Panc1 (cell line): ENCODE measurements at regions not wholly inside any gene's neighbourhood (a gene's known extent, or its start where the extent isn't known, plus 50 kb on each side); places are given as distances from the start of the nearest gene placed in this dataset.

Experiments used
- ATAC-seq: fragments of 200-7000 bp; cut with Tn5 transposase; 2 replicates; pipeline ENCODE4 v1.9.1; 2020; ENCODE audit warnings: mild to moderate bottlenecking, moderate library complexity
- BruUV-seq: library from RNA; stranded (reverse); fragments of 400-500 nt; replicated peaks from 2 replicates; lab custom pipeline; 2021; lab: Mats Ljungman, UMichigan
- CTCF ChIA-PET: fragments of 300-600 bp; sonication (Branson Sonifier 250); formaldehyde crosslinking; loops from one replicate; lab custom pipeline; 2022; ENCODE audit warnings: antibody characterized with exemption; lab: Charles Lee
- POLR2A ChIA-PET: fragments of 300-600 bp; sonication (Branson Sonifier 250); formaldehyde crosslinking; loops from one replicate; lab custom pipeline; 2022; ENCODE audit warnings: antibody characterized with exemption; lab: Charles Lee
- DNase-seq: peaks from one replicate; pipeline ENCODE4 v3.0.0-alpha.2; 2010; ENCODE audit warnings: low read depth, low spot score
- H3K27ac ChIP-seq: 2 replicates; pipeline ENCODE4 v1.5.1; 2011; ENCODE audit warnings: mild to moderate bottlenecking, low read length, inconsistent platforms
- H3K27me3 ChIP-seq: fragments of 200-500 bp; sonication (Bioruptor generic); 2 replicates; pipeline ENCODE4 v1.6.0; 2014; ENCODE audit warnings: low read length, inconsistent platforms; ENCODE audit not compliant: control insufficient read depth, insufficient read depth
- H3K36me3 ChIP-seq: fragments of 200-500 bp; sonication (Bioruptor generic); 2 replicates; pipeline ENCODE4 v1.5.1; 2014; ENCODE audit warnings: inconsistent platforms, mild to moderate bottlenecking, low read length, moderate library complexity; ENCODE audit not compliant: control insufficient read depth, insufficient read depth
- H3K4me1 ChIP-seq: 2 replicates; pipeline ENCODE4 v1.5.1; 2011; ENCODE audit warnings: inconsistent platforms, mild to moderate bottlenecking, low read length, moderate library complexity; ENCODE audit not compliant: control insufficient read depth, insufficient read depth
- H3K4me3 ChIP-seq, 2 experiments: 2 replicates each; pipeline ENCODE4 v1.5.1; 2011 to 2012; ENCODE audit warnings: low read depth in 2 of 2, low read length in 2 of 2, mild to moderate bottlenecking in 2 of 2, inconsistent platforms in 1 of 2, moderate library complexity in 1 of 2
- H3K9me3 ChIP-seq: fragments of 200-500 bp; sonication (Bioruptor generic); 2 replicates; pipeline ENCODE4 v1.5.1; 2014; ENCODE audit warnings: low read depth, mild to moderate bottlenecking, inconsistent platforms, low read length, moderate library complexity; ENCODE audit not compliant: control insufficient read depth, insufficient read depth
- POLR2AphosphoS5 ChIP-seq: IDR thresholded peaks from 2 replicates; pipeline ENCODE4 v1.6.1; 2012; ENCODE audit warnings: mild to moderate bottlenecking, low read depth, low read length, moderate library complexity
- REST ChIP-seq, 2 experiments: IDR thresholded peaks; 2 replicates each; pipeline ENCODE4 v1.6.1; 2011 to 2012; ENCODE audit warnings: low read depth in 2 of 2, control low read depth in 1 of 2, low read length in 1 of 2, mild to moderate bottlenecking in 1 of 2, moderate library complexity in 1 of 2; ENCODE audit not compliant: insufficient read depth in 1 of 2
- SIN3A ChIP-seq: IDR thresholded peaks from 2 replicates; pipeline ENCODE4 v1.6.1; 2012; ENCODE audit warnings: low read depth, mild to moderate bottlenecking, low read length, moderate library complexity, borderline replicate concordance; ENCODE audit not compliant: insufficient read depth
- TCF7L2 ChIP-seq: IDR thresholded peaks from 2 replicates; pipeline ENCODE4 v1.6.1; 2011; ENCODE audit warnings: mild to moderate bottlenecking, low read depth, low read length, inconsistent platforms
- in situ Hi-C: cut with HindIII; loops from 2 replicates; pipeline ENCODE4 v1.10.0; 2016; ENCODE audit warnings: low sequenced_read_pairs, low pct_unique_long_range_greater_than_20kb
- intact Hi-C: fragments of 100-400 bp; cut with micrococcal nuclease; formaldehyde crosslinking; loops from one replicate; pipeline ENCODE4 v1.10.0; 2022; ENCODE audit not compliant: unreplicated experiment
- TF ChIP-seq, protein P1 (sequence below): fragments of 450-650 bp; IDR thresholded peaks from 2 replicates; pipeline ENCODE4 v1.5.1; 2017; ENCODE audit warnings: mild to moderate bottlenecking

DNA sequence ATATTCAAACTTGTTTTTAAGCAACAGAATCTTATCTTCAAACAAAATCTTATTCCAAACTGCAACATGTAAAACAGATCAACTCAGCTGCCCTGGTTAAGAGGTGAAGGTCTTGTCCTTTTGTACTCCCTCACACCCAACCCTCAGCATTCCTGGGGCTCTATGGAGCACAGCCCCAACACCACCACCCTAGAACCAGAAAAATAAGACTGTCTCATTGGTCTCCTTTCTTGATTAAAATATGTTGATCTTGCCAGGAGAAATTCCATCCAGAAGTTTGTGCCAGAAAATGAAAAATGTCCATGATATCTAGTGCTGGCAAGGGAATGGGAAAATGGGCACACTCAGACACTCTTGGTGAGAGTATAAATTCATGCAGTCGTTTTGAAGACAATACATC, 62.1 kb upstream of the TMEM17 start:
- Histone ChIP-seq H3K36me3 (no peaks in the 10 kb centered on the region), H3K4me3 (no peak overlapping the region), H3K9me3 (no peaks in the 10 kb centered on the region), H3K27ac (no peak overlapping the region), H3K4me1 (peaks cover 7% of the 10 kb centered on the region), H3K27me3 (no peaks in the 10 kb centered on the region)
- ChIA-PET CTCF (no interaction called here), POLR2A (no interaction called here)
- no peak for TF ChIP-seq TCF7L2
- TF ChIP-seq REST (IDR thresholded peaks at IDR 0.05; ENCODE audit: insufficient read depth in 1 of 2, low read depth in 2 of 2, low read length in 1 of 2), result no peak
- TF ChIP-seq, protein P1, sequence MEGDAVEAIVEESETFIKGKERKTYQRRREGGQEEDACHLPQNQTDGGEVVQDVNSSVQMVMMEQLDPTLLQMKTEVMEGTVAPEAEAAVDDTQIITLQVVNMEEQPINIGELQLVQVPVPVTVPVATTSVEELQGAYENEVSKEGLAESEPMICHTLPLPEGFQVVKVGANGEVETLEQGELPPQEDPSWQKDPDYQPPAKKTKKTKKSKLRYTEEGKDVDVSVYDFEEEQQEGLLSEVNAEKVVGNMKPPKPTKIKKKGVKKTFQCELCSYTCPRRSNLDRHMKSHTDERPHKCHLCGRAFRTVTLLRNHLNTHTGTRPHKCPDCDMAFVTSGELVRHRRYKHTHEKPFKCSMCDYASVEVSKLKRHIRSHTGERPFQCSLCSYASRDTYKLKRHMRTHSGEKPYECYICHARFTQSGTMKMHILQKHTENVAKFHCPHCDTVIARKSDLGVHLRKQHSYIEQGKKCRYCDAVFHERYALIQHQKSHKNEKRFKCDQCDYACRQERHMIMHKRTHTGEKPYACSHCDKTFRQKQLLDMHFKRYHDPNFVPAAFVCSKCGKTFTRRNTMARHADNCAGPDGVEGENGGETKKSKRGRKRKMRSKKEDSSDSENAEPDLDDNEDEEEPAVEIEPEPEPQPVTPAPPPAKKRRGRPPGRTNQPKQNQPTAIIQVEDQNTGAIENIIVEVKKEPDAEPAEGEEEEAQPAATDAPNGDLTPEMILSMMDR, result no peak
- TF ChIP-seq POLR2AphosphoS5, result no peak
- TF ChIP-seq SIN3A, result no peak
- DNase-seq, result no peak
- intact Hi-C loops (no loop called here), in situ Hi-C loops (no loop called here)
- no peak for ATAC-seq
- no TSS peak for BruUV-seq

GRCh38 chr2:62567669-62568068, 61.7 kb upstream of the TMEM17 start:
- Histone ChIP-seq H3K27me3 (no peaks in the 10 kb centered on the region), H3K36me3 (no peaks in the 10 kb centered on the region), H3K9me3 (no peaks in the 10 kb centered on the region), H3K4me1 (peaks cover 7% of the 10 kb centered on the region), H3K4me3 (no peak overlapping the region), H3K27ac (no peak overlapping the region)
- in situ Hi-C loops (no loop called here), intact Hi-C loops (no loop called here)
- no peak for ATAC-seq
- no peak for DNase-seq
- BruUV-seq, result no TSS peak
- TF ChIP-seq POLR2AphosphoS5 (no peak), REST (IDR thresholded peaks at IDR 0.05; ENCODE audit: insufficient read depth in 1 of 2, low read depth in 2 of 2, low read length in 1 of 2) (no peak), TCF7L2 (no peak), SIN3A (no peak)
- TF ChIP-seq, protein P1, result no peak
- POLR2A ChIA-PET, result no interaction called here
- CTCF ChIA-PET, result interaction anchor here (0.6 kb wide), 1 partner anchor 1431 kb away, joined by 4 read pairs; no protein-coding TSS in a partner anchor
